ENCODE measurements at regions not wholly inside any gene's neighbourhood (a gene's known extent, or its start where the extent isn't known, plus 50 kb on each side); places are given as distances from the start of the nearest gene placed in this dataset.
A peak's percentile ranks its signal among the peaks of the same experiment; 100 is the strongest.

- no peak for DNase-seq (ENCODE audit: low read depth, low spot score)
These were observed 690.7 kb downstream of the TUSC7 start for GRCh38 chr3:117400303-117400702.

GRCh38 chr3:117404141-117404540 is 694.6 kb downstream of the TUSC7 start:
- no peak for DNase-seq (ENCODE audit: low read depth, low spot score)

- DNase-seq (ENCODE audit: low read depth, low spot score): no peak
These were observed 695.2 kb downstream of the TUSC7 start for GRCh38 chr3:117404730-117405129.

- DNase-seq (ENCODE audit: low read depth, low spot score): no peak
These were observed 695.8 kb downstream of the TUSC7 start for GRCh38 chr3:117405359-117405758.

GRCh38 chr3:117407317-117407716 is 697.7 kb downstream of the TUSC7 start:
- peak; percentile 28 for DNase-seq (ENCODE audit: low read depth, low spot score)

- DNase-seq (ENCODE audit: low read depth, low spot score): no peak
These were observed 699.2 kb downstream of the TUSC7 start for GRCh38 chr3:117408811-117409210.

GRCh38 chr3:117409256-117409655 is 699.7 kb downstream of the TUSC7 start:
- no peak for DNase-seq (ENCODE audit: low read depth, low spot score)

GRCh38 chr3:117409701-117410459 is 700.3 kb downstream of the TUSC7 start:
- no peak for DNase-seq (ENCODE audit: low read depth, low spot score)

- no peak for DNase-seq (ENCODE audit: low read depth, low spot score)
These were observed 702.4 kb downstream of the TUSC7 start for GRCh38 chr3:117411971-117412370.

- DNase-seq (ENCODE audit: low read depth, low spot score): no peak
These were observed 707.8 kb downstream of the TUSC7 start for GRCh38 chr3:117417411-117417810.

- DNase-seq (ENCODE audit: low read depth, low spot score): no peak
These were observed 717.5 kb downstream of the TUSC7 start for GRCh38 chr3:117427081-117427480.

GRCh38 chr3:117433427-117433826 is 723.8 kb downstream of the TUSC7 start:
- DNase-seq (ENCODE audit: low read depth, low spot score): no peak

GRCh38 chr3:117434661-117435412 is 725.3 kb downstream of the TUSC7 start:
- DNase-seq (ENCODE audit: low read depth, low spot score): no peak

- no peak for DNase-seq (ENCODE audit: low read depth, low spot score)
These were observed 725.9 kb downstream of the TUSC7 start for GRCh38 chr3:117435506-117435905.

GRCh38 chr3:117439812-117440211 is 730.2 kb downstream of the TUSC7 start:
- peak; percentile 46 for DNase-seq (ENCODE audit: low read depth, low spot score)

- DNase-seq (ENCODE audit: low read depth, low spot score): no peak
These were observed 732.3 kb downstream of the TUSC7 start for GRCh38 chr3:117441851-117442250.

- DNase-seq (ENCODE audit: low read depth, low spot score): no peak
These were observed 733.0 kb downstream of the TUSC7 start for GRCh38 chr3:117442566-117442965.

- DNase-seq (ENCODE audit: low read depth, low spot score): no peak
These were observed 733.4 kb downstream of the TUSC7 start for GRCh38 chr3:117443014-117443413.

- DNase-seq (ENCODE audit: low read depth, low spot score): no peak
These were observed 734.6 kb downstream of the TUSC7 start for GRCh38 chr3:117444175-117444574.

- no peak for DNase-seq (ENCODE audit: low read depth, low spot score)
These were observed 737.8 kb downstream of the TUSC7 start for GRCh38 chr3:117447419-117447818.

GRCh38 chr3:117450026-117450425 is 740.4 kb downstream of the TUSC7 start:
- DNase-seq (ENCODE audit: low read depth, low spot score): no peak

GRCh38 chr3:117454254-117454653 is 744.7 kb downstream of the TUSC7 start:
- DNase-seq (ENCODE audit: low read depth, low spot score): no peak

GRCh38 chr3:117454908-117455307 is 745.3 kb downstream of the TUSC7 start:
- DNase-seq (ENCODE audit: low read depth, low spot score): no peak
